ENCODE measurements at regions not wholly inside any gene's neighbourhood (a gene's known extent, or its start where the extent isn't known, plus 50 kb on each side); places are given as distances from the start of the nearest gene placed in this dataset.

DNA sequence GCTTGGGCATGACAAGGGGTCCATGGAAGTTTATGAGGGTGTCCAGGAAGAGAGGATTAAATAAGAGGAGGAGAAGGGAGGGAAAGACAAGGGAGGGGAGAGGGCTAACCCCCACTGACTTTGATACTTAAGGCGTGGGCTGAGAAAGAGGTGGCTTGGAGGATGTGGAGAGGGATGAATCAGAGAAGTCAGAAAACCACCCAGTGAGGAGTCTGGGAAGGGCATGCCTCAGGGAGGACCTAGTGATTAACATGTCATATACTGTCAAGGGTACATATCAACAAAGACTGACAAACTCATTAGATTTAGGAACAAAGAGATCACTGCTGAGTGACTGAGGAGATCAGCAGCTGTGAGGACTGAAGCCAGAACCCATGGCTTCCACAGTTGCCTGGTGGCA is 145.4 kb downstream of the IRX5 start:
- Mint-ChIP-seq H3K4me3 (no peak overlapping the region), H3K27ac (no peak overlapping the region), H3K27me3 (ENCODE audit: low read depth in 3 of 3) (peaks cover 0 to 9% (median 3%) of the 10 kb centered on the region in 3 donors), H3K9me3 (no peaks in the 10 kb centered on the region), H3K4me1 (no peaks in the 10 kb centered on the region), H3K36me3 (no peaks in the 10 kb centered on the region)
- DNase-seq, result no peak

DNA sequence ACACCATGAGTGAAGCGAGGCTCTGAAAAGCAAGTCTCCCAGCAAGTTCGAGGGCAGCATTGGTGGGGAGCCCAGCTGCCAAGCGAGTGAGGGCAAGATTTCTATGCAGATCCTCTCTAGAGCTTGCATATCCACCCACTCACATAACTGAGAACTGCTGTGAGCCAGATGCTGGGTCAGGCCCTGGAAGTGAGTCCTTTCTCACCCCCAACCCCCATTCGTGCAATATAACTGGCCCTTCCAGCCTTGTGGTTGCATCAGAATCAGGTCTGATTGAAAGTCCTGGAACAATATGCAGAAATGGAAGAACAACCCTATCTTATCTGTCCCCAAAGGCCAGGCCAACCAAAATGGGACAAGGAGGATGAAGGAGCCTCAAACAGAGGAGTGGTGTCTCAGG is 146.6 kb downstream of the IRX5 start:
- Mint-ChIP-seq H3K27ac (no peak overlapping the region), H3K9me3 (no peaks in the 10 kb centered on the region), H3K4me3 (no peak overlapping the region), H3K4me1 (no peaks in the 10 kb centered on the region), H3K27me3 (ENCODE audit: low read depth in 3 of 3) (peaks cover 0 to 8% (median 3%) of the 10 kb centered on the region in 3 donors), H3K36me3 (no peaks in the 10 kb centered on the region)
- DNase-seq, result no peak

DNA sequence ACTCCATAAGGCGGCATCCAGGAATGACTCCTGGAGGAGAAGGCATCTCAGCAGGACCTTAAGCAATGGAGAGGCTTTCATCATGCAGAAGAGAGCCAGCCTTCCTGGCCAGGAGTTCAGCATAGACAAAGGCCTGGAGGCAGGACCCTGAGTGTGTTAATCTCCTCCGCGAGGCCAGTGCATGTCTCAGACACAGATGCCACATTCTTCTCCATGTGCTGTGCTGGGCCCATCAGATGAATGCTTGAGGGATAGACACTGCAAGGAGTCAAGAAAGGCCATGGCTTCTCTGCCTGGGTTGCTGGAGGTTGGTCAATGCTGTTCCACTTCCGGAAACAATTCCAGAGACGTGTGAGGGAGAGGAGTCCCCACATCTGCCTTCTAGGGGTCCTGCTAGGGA is 147.5 kb downstream of the IRX5 start:
- Mint-ChIP-seq H3K27me3 (ENCODE audit: low read depth in 3 of 3) (peaks cover 2 to 9% (median 3%) of the 10 kb centered on the region in 3 donors), H3K9me3 (no peaks in the 10 kb centered on the region), H3K4me3 (no peak overlapping the region), H3K27ac (no peak overlapping the region), H3K4me1 (no peaks in the 10 kb centered on the region), H3K36me3 (no peaks in the 10 kb centered on the region)
- DNase-seq, result no peak

DNA sequence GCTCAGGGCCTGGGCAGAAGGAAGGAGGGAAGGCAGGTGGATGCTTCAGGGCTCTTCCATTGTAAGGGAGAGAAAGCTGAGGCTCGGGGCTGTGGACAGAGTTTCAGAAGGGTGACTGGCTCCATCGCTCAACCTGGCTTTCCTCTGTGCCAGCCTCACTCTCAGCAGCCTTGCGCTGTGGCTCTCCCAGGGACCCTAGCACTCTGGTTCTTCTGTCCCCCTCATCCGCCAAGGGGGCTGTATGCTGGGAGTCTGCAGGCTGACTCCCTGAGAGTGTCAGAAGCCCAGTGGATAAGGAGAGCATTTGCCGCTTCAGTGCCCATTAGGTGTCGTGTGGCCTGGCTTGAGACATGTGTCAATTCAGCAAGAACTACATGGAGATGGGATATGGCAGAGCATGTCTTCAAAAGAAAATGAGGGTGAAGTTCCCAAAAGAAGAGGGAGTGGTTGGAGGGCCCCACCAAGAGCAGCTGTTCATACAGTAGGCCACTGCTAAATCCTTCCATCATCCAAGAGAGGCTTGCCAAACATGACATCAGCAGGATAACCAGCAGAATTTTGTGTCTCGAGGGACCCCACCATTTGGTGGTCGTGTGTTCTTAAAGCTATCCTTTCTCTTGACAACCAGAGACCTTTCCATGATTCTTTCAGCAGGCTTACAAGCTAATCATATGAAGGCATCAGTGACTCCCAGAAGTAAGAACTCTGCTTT is 148.2 kb downstream of the IRX5 start:
- no peak for DNase-seq
- Mint-ChIP-seq H3K36me3 (no peaks in the 10 kb centered on the region), H3K9me3 (no peaks in the 10 kb centered on the region), H3K4me3 (no peak overlapping the region), H3K27me3 (ENCODE audit: low read depth in 3 of 3) (peaks cover 3 to 10% (median 3%) of the 10 kb centered on the region in 3 donors), H3K4me1 (no peaks in the 10 kb centered on the region), H3K27ac (no peak overlapping the region)

DNA sequence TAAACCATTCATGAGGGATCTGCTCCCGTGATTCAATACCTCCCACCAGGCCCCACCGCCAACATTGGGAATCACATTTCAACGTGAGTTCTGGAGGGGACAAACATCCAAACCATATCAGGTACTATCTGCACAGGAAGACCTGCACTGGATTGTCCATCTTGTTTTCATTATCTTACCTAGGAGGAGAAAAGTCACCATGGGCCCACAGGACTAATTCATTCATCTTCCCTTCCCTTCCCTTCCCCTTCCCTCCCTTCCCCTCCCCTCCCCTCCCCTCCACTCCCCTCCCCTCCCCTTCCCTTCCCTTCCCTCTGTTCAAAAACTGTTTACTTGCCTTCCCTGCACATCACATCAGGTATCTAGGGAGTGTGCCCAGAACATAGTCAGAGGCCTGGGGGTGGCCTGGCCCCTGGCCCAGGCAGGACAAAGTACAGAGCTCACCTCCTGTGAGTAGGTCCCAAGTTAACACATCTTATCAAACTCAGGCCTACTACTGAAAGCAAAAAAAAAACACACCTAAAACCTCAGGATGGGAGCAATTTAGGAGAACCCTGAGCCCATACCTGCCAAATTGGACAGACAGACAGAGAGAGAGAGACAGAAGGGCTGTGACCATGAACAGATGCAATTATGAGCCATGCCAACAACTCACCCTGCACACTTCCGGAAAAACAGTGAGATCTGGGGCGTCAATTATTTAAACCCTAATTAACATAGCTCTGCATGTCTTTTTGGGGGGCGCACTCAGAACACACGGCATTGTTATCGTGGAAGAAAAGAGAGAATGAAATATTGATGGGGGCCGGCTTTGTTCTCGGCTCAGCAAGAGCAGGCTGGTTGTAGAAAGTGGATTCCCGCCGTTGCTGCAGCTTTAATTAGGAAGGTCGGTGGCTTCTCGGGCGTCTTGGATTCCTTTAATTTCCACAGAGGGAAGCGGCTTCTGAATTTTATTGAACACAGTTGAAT is 151.2 kb downstream of the IRX5 start:
- H3K36me3 Mint-ChIP-seq, result no peaks in the 10 kb centered on the region
- DNase-seq, result no peak
- no peak overlapping the region for H3K27ac Mint-ChIP-seq
- H3K9me3 Mint-ChIP-seq, result no peaks in the 10 kb centered on the region
- no peaks in the 10 kb centered on the region for H3K4me1 Mint-ChIP-seq
- H3K4me3 Mint-ChIP-seq, result no peak overlapping the region
- H3K27me3 Mint-ChIP-seq (ENCODE audit: low read depth in 3 of 3), result peaks cover 2 to 3% (median 3%) of the 10 kb centered on the region in 3 donors

DNA sequence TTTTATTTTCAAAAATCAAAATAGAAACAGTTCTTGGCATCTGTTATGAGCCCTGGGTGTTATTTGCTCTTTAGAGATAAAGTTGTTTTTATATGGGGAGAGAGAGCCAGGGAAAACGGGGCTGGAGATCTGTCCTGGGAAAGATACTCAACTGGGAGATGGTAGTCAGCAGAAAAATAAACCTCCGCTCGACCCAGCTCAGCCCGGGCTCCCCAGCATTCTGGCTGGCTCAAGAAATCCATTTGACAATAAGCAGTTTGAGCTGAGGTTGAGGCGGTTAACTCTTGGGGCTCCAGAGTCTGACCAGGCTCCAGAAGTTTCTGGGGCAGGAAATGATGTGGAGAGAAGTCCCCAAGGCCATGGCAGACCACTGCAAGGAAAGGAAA is 151.9 kb downstream of the IRX5 start:
- Mint-ChIP-seq H3K4me3 (no peak overlapping the region), H3K27me3 (ENCODE audit: low read depth in 3 of 3) (peaks cover 2 to 3% (median 3%) of the 10 kb centered on the region in 3 donors), H3K4me1 (no peaks in the 10 kb centered on the region), H3K9me3 (no peaks in the 10 kb centered on the region), H3K27ac (no peak overlapping the region), H3K36me3 (no peaks in the 10 kb centered on the region)
- no peak for DNase-seq

DNA sequence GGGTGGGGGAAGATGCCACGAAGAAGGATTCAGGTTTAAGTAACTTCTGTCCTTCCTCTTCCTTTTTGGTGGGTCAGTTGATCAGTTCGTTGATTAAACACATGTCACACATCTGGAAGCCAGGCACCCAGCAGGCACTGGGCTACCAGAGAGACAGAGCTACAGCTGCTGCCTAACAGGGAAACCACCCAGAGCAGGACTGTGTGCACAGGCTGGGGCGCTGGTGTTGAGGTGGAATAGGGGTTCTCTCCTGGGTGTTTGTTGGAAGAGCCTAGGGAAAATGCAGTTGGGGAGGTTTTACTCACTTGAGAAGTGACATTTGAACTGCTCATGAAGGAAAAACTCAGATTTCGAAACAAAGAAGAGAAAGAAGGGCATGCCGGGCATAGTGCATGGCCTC is 152.4 kb downstream of the IRX5 start:
- Mint-ChIP-seq H3K27ac (no peak overlapping the region), H3K4me3 (no peak overlapping the region), H3K4me1 (no peaks in the 10 kb centered on the region), H3K36me3 (no peaks in the 10 kb centered on the region), H3K9me3 (no peaks in the 10 kb centered on the region), H3K27me3 (ENCODE audit: low read depth in 3 of 3) (peaks cover 2 to 3% (median 3%) of the 10 kb centered on the region in 3 donors)
- no peak for DNase-seq

DNA sequence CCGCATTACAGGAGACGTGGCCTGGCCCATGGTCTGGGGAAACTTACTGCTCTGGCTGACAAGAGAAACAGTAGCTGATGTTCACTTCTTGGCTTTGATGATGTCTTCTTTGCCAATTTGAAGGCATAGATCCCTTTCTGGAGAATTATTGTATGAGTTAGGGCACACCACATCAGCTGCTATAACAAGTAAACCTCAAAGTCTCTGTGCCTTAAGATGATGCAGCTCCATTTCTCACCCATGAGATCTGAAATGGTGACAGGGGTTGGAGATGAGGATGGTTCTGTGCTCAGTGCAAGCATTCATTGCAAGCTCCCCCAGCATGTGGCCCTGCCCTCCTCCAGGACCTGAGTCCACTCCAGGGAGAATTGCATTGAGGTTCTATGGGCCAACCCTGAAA is 157.4 kb downstream of the IRX5 start:
- H3K4me1 Mint-ChIP-seq, result no peaks in the 10 kb centered on the region
- no peak overlapping the region for H3K27ac Mint-ChIP-seq
- DNase-seq, result no peak
- H3K27me3 Mint-ChIP-seq (ENCODE audit: low read depth in 3 of 3), result peaks cover 0 to 4% (median 1%) of the 10 kb centered on the region in 3 donors
- H3K4me3 Mint-ChIP-seq, result no peak overlapping the region
- H3K36me3 Mint-ChIP-seq, result no peaks in the 10 kb centered on the region
- H3K9me3 Mint-ChIP-seq, result no peaks in the 10 kb centered on the region

DNA sequence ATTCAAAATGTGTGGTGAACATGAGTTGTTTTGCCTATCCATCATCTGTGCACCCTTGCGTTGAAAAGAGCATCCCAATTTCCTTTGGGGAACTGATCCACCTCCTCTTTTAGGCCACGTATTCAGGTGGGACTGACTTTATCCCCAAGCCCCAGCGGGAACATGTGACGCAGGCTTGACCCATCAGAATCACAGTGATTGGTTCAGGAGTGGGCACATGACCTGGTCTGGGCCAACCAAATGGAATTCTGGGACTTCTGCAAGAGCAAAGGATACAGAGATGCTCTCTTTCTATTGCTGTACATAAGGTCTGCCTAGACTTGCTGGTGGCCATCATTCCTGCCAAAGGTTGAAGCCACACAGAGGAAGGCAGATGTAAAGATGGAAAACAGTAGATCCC is 158.9 kb downstream of the IRX5 start:
- H3K9me3 Mint-ChIP-seq, result peaks cover 0 to 4% (median 0%) of the 10 kb centered on the region in 6 donors
- H3K27me3 Mint-ChIP-seq (ENCODE audit: low read depth in 3 of 3), result peaks cover 0 to 2% (median 0%) of the 10 kb centered on the region in 3 donors
- H3K4me1 Mint-ChIP-seq, result no peaks in the 10 kb centered on the region
- H3K4me3 Mint-ChIP-seq, result no peak overlapping the region
- H3K36me3 Mint-ChIP-seq, result no peaks in the 10 kb centered on the region
- DNase-seq, result no peak
- no peak overlapping the region for H3K27ac Mint-ChIP-seq

DNA sequence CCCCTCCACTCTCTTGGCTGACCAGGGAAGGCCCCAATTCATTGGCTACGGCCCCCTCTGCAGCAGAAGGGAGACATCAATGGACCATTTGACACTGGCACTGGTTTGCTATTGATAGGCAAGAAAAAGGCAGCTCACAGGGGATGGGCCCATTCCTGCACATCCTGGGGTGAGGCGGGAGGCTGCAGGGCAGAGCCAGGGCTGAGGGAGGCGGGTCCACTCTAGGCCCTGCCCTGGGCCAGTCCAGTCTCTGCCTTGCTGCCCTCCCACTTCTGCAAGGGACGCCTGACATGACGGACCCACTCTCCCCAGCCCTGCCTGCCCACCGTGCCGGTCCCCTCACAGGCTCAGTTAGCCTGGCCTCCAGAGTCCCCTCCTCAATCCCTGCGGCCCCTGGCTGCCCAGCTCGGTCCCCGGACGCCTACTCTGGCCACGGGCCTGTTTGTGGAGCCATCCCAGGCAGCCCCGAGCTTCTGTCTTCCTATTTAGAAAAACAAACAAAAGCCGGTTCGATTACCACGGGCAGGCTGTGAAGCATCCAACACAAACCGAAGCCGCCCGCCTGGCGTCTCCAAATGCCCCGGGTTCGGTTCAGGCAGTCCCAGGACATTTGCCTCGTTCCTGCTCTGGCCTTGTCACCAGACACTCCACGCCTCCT is 160.7 kb downstream of the IRX5 start:
- Mint-ChIP-seq H3K36me3 (no peaks in the 10 kb centered on the region), H3K9me3 (peaks cover 0 to 4% (median 0%) of the 10 kb centered on the region in 6 donors), H3K27ac (no peak overlapping the region), H3K27me3 (ENCODE audit: low read depth in 3 of 3) (peaks cover 0 to 4% (median 0%) of the 10 kb centered on the region in 3 donors), H3K4me1 (no peaks in the 10 kb centered on the region), H3K4me3 (no peak overlapping the region)
- DNase-seq, result no peak

DNA sequence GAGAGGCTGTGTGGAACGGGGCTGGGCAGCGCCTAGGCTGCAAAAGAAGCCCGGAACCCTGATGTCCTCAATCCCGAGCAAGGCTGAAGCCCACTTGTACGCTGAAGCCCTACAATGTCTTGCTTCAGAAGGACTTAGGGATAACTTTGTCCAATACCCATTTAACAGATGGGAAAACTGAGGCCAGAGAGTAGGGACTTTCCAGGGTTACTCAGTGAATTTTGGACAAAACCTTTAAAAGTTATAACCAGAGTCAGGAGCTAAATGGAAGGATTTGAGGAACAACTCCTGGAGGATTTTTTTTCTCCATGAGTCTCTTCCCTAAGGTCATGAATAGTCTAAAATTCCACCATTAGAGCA is 161.2 kb downstream of the IRX5 start:
- Mint-ChIP-seq H3K9me3 (peaks cover 0 to 4% (median 0%) of the 10 kb centered on the region in 6 donors), H3K27ac (no peak overlapping the region), H3K4me3 (no peak overlapping the region), H3K27me3 (ENCODE audit: low read depth in 3 of 3) (peaks cover 0 to 4% (median 0%) of the 10 kb centered on the region in 3 donors), H3K4me1 (no peaks in the 10 kb centered on the region), H3K36me3 (no peaks in the 10 kb centered on the region)
- DNase-seq, result no peak

DNA sequence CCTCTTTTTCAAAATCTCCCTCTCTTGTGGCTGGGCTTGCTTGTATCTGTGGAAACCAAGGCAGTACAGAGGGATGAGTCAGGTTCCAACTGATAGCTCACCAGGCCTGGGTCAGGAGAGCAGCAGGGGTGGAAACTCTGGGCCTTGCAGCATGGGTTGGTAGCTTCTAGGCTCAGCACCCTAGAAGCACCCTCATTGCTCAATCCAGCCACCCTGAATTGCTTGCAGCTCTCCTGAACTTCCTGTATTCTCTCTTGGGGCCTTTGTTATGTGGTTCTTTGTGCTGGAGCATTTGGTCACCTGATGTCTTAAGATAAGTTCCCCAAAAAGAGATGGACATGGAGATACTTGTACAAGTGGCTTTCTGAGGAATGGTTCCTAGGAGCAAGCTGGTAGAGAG is 169.4 kb downstream of the IRX5 start:
- peaks cover 0 to 4% (median 0%) of the 10 kb centered on the region in 3 donors for H3K27me3 Mint-ChIP-seq (ENCODE audit: low read depth in 3 of 3)
- H3K4me1 Mint-ChIP-seq, result no peaks in the 10 kb centered on the region
- H3K4me3 Mint-ChIP-seq, result no peak overlapping the region
- H3K27ac Mint-ChIP-seq, result no peak overlapping the region
- no peak for DNase-seq
- peaks cover 0 to 7% (median 0%) of the 10 kb centered on the region in 6 donors for H3K9me3 Mint-ChIP-seq
- H3K36me3 Mint-ChIP-seq, result no peaks in the 10 kb centered on the region

DNA sequence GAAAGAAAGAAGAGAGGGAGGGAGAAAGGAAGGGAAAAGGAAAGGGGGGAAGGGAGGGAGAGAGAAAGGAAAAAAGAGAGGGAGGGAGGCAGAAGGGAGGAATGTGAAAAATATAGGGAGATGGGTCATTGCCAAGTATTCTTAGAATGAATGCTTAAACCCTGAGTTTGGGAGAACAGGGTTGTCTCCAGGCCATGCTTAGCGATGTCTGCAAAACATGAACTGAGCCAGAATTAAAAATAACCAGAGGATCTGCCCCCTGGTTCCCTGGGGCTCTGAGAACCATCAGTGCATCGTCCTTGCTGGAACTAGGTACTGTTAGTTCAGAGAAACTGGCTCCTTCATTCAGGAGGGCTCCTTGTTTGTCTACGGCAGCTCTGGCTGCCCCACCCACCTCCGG is 170.4 kb downstream of the IRX5 start:
- no peaks in the 10 kb centered on the region for H3K4me1 Mint-ChIP-seq
- peaks cover 0 to 4% (median 0%) of the 10 kb centered on the region in 3 donors for H3K27me3 Mint-ChIP-seq (ENCODE audit: low read depth in 3 of 3)
- no peak overlapping the region for H3K4me3 Mint-ChIP-seq
- H3K9me3 Mint-ChIP-seq, result peaks cover 0 to 7% (median 0%) of the 10 kb centered on the region in 6 donors
- H3K36me3 Mint-ChIP-seq, result no peaks in the 10 kb centered on the region
- DNase-seq, result no peak
- no peak overlapping the region for H3K27ac Mint-ChIP-seq

DNA sequence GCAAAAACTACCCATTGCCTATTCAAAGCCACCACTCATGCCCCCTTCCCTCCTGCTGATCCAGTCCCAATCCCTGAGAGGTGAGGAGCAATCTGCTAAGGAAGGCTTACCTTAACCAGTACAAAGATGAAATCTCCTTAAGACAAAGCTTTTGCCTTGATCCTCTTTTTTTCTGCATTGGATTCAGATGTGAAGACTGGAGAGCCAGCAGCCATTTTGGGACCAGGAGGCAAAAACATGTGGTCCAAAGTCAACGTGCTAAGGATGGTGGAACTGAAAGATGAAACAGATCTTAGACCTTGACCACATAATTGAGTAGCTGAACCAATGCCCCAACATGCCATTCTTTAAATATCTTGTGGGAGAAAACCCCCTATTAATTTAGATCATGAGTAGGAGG is 171.4 kb downstream of the IRX5 start:
- H3K36me3 Mint-ChIP-seq, result no peaks in the 10 kb centered on the region
- peaks cover 0 to 7% (median 0%) of the 10 kb centered on the region in 6 donors for H3K9me3 Mint-ChIP-seq
- no peak overlapping the region for H3K27ac Mint-ChIP-seq
- no peak overlapping the region for H3K4me3 Mint-ChIP-seq
- no peaks in the 10 kb centered on the region for H3K4me1 Mint-ChIP-seq
- H3K27me3 Mint-ChIP-seq (ENCODE audit: low read depth in 3 of 3), result peaks cover 0 to 6% (median 0%) of the 10 kb centered on the region in 3 donors
- no peak for DNase-seq

Data from immature natural killer cell (primary cell).